ENCODE measurements at regions not wholly inside any gene's neighbourhood (a gene's known extent, or its start where the extent isn't known, plus 50 kb on each side); places are given as distances from the start of the nearest gene placed in this dataset.

GRCh38 chr13:68292601-68293000 is 1062.5 kb upstream of the PCDH9 start:
- no peak for TF ChIP-seq CTCF (IDR thresholded peaks at IDR 0.05; ENCODE audit: insufficient read depth, low read length, poor library complexity, severe bottlenecking)
- no peak for TF ChIP-seq EZH2phosphoT487 (conservative IDR thresholded peaks at IDR 0.05; ENCODE audit: low read length)
